GM19463 (cell line): ENCODE measurements at regions not wholly inside any gene's neighbourhood (a gene's known extent, or its start where the extent isn't known, plus 50 kb on each side); places are given as distances from the start of the nearest gene placed in this dataset.

Experiments used
- ATAC-seq: cut with Tn5 transposase; IDR thresholded peaks from one replicate; pipeline ENCODE4 v1.9.1; 2021; ENCODE audit warnings: mild to moderate bottlenecking, moderate library complexity; ENCODE audit not compliant: unreplicated experiment

DNA sequence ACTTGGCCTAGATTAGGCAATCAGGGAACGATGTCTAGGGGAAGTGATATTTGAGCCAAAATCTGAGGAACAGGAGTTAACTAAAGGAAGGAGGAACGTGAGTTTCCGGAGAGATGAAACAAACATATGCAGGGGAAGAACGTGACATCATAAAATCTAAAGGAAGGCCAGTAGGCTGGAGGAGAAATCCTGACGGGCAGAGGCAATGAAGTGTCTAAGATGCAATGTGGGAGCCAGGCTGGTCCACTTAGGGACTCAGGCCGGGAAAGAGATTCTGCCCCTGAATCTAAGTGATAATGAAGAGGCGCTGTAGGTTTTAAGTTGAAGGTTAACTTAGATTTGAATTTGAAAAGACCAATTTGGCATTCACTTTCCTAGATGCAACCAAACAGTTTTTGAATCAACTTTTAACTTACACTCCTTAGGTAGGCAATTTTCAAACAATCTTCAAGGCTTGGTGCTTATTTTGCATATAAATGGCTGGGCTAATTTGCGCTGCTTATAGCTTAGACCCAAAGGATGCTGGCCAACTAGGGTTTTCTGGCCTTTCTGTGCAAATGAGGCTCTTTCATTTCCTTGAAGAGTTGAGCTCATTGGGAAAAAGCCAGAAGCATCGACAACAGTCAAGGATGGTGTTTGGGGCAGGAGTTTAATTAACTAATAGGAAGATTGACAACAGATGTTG lies 221.7 kb downstream of the SOX11 start:
- no peak for ATAC-seq

DNA sequence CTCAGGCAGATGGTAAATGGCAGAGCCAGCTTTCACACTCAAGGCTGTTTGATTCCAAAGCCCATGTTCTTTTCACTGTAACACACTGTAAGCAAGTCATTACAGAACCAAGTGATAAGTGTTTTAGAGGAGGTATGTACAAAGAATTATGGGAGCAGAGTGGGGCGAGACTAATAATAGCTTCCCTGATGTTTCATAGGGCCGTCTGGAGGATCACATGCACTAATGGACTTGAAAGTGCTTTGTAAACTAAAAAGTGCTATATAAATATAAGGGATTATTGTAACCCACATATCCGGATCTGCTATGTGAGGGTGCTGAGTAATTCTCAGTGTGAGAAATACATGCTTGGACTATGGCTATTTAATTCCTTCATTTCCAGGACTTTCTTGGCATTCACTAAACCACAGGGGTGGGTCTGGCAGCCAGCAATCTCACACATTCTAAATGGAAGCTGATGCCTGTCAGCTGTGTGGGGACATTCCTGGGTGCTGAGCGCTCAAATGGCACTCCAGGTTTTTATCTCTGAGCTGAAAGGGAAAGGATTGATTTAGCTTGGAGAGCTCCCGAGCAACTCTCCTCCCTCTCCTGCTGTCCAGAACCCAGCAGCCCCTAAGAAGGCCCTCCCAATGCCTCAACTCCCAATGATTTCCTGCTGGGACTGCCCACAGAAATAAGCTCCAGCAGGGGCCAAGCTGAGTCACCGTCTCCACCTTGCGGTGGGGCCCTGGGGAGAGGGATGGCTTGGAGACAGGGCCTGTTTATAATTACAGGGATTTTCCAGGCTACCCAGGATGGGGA lies 222.8 kb downstream of the SOX11 start:
- ATAC-seq: no peak

GRCh38 chr2:5915881-5916310 lies 223.7 kb downstream of the SOX11 start:
- ATAC-seq: no peak

DNA sequence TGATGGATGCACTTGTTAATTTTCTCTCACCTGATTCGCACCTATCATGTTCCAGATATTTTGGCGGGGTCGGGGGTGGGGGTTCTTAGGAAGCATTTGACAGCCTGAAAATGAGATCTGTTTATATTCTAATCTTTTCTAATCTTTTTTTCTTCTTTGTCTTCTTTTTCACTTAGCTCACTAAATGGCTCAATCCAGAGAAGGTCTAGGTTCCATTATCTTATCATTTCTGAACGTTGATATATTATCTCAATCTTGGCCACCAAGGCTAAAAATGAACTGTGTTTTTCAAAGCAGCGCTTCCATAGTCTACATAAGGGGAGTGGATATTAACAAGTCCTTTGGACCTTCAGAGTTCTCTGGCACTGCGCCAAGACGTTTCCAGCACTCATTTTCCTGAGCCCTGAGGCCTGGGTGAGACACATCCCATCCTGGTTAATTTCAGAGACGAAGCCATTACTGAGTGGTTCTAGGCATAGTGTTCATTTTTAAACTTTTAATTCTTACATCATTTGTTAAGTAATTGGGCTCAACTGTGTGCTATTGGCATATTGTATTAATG lies 229.0 kb downstream of the SOX11 start:
- no peak for ATAC-seq

- no peak for ATAC-seq
Observed at GRCh38 chr2:5923957-5924945, 232.1 kb downstream of the SOX11 start.

GRCh38 chr2:5925604-5926003 lies 233.4 kb downstream of the SOX11 start:
- ATAC-seq: no peak

DNA sequence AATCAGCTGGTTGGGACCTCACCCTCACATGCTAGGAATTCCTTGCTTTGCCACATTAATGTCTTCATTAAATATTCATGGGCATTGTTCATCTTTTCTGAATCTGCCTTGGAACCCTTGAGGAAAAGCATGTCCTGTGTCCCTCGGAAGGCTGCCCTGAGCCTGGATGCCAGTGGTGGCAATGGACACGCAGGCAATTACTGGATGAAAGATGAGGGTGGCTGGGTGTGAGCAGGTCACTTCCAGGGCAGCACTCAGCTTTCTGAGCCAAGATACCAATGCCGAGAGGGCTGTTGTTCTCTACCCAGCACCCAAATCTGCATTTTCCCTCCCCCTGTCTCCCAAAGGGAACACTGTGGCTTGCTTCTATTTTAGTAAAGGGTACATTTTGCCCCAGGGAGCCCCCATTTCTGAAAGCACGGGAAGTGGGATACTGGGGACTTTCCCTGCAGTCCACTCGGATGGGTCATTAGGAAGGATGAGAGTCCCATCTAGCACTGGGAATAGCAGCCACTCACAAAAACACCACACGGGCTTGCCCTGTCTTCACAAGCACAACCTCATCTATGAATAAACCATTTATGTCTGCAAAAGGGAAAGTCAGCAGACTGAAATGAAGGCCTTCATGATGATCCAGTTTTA lies 234.8 kb downstream of the SOX11 start:
- no peak for ATAC-seq

GRCh38 chr2:5932556-5933469 lies 240.6 kb downstream of the SOX11 start:
- ATAC-seq: no peak

- no peak for ATAC-seq
Observed at GRCh38 chr2:5933669-5934068, 241.5 kb downstream of the SOX11 start.

DNA sequence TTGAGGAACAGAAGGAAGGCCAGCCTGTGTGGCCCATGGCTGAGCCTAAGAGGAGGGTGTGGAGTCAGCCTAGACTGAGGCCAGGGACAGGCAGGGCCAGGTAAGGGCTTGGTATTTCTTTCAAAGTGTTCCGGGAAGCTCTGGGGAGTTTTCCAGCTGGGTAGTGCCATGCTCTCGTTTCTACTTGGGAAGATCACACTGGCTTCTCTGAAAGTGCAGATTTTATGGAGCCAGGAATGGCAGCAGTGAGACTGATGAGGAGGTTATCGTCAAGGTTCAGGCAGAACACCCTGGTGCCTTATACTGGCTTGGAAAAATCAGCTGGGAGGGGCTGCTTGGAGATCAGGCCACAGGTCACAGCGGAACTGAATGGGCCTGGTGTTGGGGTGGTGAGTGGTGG lies 245.1 kb downstream of the SOX11 start:
- no peak for ATAC-seq

DNA sequence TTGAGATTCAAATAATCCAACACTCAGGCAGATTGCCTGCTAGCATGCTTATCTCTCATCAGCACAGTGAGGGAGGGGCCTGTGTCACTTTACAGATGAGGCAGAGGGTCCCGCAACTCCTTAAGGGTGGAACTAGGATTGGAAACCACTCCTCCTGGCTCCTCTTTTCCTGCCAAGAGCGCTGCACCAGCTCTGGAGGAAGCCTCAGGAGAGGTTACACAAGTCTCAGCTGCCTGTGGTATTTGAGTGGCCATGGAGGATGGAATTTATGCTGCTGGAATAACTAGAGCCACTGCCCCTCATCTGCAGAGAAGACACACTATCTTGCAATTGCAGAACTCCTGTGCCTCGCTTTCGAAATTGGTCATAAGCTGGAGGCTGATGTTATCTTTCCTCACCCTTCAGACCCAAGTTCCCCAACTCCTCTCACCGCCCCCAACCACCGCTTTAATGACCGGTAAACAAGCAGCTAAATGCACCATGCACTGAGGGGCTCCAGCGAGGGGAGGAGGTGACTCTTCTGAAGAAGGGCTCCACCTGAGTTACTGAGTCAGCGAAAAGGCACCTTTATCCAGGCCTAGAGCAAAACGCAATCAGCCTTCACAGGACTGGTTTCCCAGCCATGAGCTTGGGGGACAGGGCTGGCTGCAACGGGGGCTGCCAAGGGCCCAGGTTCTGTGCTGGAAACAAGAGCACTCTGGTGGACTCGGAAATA lies 245.8 kb downstream of the SOX11 start:
- ATAC-seq: no peak

- ATAC-seq: no peak
Observed at GRCh38 chr2:5938566-5938896, 246.3 kb downstream of the SOX11 start.

- no peak for ATAC-seq
Observed at GRCh38 chr2:5939553-5939952, 247.4 kb downstream of the SOX11 start.

- ATAC-seq: no peak
Observed at GRCh38 chr2:5940596-5941535, 248.7 kb downstream of the SOX11 start.

DNA sequence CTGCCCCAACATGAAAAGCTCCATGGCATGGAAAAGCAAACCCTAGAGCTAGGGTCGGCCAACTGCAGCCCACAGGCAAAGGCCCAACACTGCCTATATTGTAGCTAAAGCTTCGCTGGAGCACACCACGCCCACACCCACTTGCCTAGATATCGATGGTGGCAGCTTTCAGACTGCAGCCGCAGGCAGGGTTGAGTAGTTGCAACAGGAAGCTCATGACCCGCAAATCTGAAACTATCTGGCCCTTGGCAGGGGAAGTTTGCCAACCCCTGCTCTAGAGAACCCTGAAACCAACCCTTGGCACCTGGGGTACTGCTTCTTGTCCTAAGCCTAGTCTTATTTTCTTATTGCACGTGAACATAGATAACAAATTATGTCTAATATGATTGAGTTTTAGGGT lies 250.0 kb downstream of the SOX11 start:
- ATAC-seq: peak; percentile 54

- ATAC-seq: no peak
Observed at GRCh38 chr2:5945742-5946141, 253.6 kb downstream of the SOX11 start.

DNA sequence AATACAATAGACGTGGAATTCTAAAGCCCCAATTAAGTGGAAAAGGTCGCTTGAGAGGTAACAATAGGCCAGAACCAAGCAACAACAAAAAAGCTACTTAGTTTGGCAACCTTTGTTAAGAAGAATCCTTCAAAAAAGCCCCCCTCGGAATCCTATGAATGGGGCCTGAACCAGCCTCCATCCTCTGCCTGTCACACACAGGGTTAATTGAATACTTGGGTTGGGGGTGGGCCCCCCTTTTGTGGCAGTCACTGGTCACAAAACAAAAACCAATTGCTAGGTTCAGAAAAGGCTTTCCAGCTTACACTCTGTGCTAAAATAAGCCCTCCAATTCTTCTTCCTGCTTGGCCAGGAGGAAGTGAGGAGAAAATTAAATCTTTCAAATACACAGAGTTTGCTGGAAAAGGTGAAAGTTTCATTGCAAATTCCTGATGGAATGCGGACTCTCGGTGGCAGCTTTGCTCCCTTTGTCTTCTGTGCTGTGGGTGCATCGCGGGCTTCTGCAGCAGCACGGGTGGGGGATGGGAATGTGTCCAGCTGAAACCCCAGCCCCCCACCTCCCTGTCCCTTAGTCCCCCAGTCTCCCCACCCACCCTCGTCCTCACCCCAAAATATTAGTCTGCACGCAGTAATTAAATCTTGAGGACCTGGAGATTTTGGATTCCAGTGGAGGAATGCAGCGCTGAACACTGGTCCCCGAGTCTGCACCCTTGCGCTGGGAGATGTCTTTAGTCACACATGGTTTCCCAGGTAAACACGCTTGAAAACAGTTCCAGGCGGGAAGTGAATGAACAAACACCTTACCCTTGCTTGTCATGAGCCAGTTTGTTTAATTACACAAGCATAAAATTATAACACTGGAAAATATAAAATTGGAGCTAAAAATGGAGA lies 254.3 kb downstream of the SOX11 start:
- no peak for ATAC-seq
